ENCODE measurements at regions not wholly inside any gene's neighbourhood (a gene's known extent, or its start where the extent isn't known, plus 50 kb on each side); places are given as distances from the start of the nearest gene placed in this dataset.

DNA sequence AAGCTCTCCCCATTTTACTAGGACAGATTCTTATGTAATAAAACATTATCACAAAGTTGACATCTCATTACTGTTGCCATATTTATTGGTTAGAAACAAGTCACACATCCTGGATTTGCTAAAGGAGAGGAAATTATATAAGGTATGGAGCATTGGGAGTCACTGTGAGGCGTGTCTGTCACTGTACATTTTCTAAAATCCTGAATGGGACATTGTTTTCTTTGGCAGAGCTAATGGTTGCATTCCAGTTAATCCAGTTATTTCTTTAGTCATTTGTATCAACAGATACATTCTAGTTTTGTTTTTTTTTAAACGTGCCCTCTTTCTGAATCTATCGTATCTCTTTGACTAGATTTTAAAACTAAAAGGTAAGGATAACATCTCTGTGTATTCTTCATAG, 70.2 kb upstream of the MITF start (continued):
- no peak for TF ChIP-seq ELF4 (CRISPR knock-in tag; IDR thresholded peaks at IDR 0.05; ENCODE audit: low read depth)
- TF ChIP-seq CREM (CRISPR knock-in tag; IDR thresholded peaks at IDR 0.05), result no peak
- TF ChIP-seq, protein P1, sequence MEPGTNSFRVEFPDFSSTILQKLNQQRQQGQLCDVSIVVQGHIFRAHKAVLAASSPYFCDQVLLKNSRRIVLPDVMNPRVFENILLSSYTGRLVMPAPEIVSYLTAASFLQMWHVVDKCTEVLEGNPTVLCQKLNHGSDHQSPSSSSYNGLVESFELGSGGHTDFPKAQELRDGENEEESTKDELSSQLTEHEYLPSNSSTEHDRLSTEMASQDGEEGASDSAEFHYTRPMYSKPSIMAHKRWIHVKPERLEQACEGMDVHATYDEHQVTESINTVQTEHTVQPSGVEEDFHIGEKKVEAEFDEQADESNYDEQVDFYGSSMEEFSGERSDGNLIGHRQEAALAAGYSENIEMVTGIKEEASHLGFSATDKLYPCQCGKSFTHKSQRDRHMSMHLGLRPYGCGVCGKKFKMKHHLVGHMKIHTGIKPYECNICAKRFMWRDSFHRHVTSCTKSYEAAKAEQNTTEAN (CRISPR knock-in tag; IDR thresholded peaks at IDR 0.05), result no peak

DNA sequence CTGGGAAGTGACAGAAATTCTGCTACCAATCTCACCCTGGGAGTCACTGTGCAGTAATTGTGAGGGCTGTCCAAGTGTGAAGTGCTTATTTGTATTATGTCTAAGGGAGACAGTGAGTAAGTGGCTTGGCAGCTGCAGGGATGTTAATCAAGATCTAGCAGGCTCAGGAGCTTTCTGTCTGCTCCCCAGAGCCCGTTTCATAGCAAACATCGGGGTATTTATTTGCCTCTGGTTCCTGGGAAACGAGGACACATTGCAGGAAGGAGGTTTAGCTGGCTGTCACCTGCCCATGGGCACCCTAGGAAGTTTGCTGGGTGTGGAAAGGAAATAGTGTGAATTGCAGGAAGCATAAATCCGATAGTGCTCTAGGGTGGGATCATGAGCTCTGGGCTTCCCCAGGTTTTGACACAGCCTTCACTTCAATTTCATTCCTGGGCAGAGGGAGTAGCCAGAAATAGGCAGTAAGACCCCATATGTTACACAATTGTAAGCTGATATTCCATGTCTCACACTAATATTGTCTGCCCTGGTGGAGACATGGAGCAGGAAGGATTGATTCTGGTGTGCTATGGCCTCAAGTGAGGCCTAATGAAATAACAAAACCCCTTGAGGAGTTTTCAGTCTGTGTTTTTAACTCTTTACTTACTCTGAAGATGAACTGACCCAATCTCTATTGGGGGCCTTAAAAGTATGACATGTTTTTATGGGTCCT, 74.1 kb upstream of the MITF start:
- ChIA-PET CTCF (interaction anchor here (1.0 to 1.3 kb wide), 3 partner anchors 10 to 214 kb away, joined by 3 to 5 read pairs (median 5); no protein-coding TSS in a partner anchor), POLR2A (no interaction called here)
- TF ChIP-seq GTF2I (CRISPR knock-in tag; conservative IDR thresholded peaks at IDR 0.05) (no peak), PRRX2 (CRISPR knock-in tag; IDR thresholded peaks at IDR 0.05) (no peak), CREM (CRISPR knock-in tag; IDR thresholded peaks at IDR 0.05) (no peak), NR3C1 (CRISPR knock-in tag; conservative IDR thresholded peaks at IDR 0.05; ENCODE audit: low read depth) (no peak), ZNF219 (CRISPR knock-in tag; IDR thresholded peaks at IDR 0.05; ENCODE audit: borderline replicate concordance) (no peak), GRHL2 (CRISPR knock-in tag; IDR thresholded peaks at IDR 0.05; ENCODE audit: insufficient replicate concordance, severe bottlenecking) (no peak), ELF4 (CRISPR knock-in tag; IDR thresholded peaks at IDR 0.05; ENCODE audit: low read depth) (no peak), EMX1 (CRISPR knock-in tag; IDR thresholded peaks at IDR 0.05) (no peak)
- TF ChIP-seq, protein P2, sequence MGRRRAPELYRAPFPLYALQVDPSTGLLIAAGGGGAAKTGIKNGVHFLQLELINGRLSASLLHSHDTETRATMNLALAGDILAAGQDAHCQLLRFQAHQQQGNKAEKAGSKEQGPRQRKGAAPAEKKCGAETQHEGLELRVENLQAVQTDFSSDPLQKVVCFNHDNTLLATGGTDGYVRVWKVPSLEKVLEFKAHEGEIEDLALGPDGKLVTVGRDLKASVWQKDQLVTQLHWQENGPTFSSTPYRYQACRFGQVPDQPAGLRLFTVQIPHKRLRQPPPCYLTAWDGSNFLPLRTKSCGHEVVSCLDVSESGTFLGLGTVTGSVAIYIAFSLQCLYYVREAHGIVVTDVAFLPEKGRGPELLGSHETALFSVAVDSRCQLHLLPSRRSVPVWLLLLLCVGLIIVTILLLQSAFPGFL (CRISPR knock-in tag; IDR thresholded peaks at IDR 0.05; ENCODE audit: borderline replicate concordance), result no peak
- TF ChIP-seq, protein P3, sequence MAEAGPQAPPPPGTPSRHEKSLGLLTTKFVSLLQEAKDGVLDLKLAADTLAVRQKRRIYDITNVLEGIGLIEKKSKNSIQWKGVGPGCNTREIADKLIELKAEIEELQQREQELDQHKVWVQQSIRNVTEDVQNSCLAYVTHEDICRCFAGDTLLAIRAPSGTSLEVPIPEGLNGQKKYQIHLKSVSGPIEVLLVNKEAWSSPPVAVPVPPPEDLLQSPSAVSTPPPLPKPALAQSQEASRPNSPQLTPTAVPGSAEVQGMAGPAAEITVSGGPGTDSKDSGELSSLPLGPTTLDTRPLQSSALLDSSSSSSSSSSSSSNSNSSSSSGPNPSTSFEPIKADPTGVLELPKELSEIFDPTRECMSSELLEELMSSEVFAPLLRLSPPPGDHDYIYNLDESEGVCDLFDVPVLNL (CRISPR knock-in tag; IDR thresholded peaks at IDR 0.05; ENCODE audit: borderline replicate concordance, low read depth), result no peak
- TF ChIP-seq, protein P4, sequence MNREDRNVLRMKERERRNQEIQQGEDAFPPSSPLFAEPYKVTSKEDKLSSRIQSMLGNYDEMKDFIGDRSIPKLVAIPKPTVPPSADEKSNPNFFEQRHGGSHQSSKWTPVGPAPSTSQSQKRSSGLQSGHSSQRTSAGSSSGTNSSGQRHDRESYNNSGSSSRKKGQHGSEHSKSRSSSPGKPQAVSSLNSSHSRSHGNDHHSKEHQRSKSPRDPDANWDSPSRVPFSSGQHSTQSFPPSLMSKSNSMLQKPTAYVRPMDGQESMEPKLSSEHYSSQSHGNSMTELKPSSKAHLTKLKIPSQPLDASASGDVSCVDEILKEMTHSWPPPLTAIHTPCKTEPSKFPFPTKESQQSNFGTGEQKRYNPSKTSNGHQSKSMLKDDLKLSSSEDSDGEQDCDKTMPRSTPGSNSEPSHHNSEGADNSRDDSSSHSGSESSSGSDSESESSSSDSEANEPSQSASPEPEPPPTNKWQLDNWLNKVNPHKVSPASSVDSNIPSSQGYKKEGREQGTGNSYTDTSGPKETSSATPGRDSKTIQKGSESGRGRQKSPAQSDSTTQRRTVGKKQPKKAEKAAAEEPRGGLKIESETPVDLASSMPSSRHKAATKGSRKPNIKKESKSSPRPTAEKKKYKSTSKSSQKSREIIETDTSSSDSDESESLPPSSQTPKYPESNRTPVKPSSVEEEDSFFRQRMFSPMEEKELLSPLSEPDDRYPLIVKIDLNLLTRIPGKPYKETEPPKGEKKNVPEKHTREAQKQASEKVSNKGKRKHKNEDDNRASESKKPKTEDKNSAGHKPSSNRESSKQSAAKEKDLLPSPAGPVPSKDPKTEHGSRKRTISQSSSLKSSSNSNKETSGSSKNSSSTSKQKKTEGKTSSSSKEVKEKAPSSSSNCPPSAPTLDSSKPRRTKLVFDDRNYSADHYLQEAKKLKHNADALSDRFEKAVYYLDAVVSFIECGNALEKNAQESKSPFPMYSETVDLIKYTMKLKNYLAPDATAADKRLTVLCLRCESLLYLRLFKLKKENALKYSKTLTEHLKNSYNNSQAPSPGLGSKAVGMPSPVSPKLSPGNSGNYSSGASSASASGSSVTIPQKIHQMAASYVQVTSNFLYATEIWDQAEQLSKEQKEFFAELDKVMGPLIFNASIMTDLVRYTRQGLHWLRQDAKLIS (CRISPR knock-in tag; IDR thresholded peaks at IDR 0.05; ENCODE audit: borderline replicate concordance), result no peak
- TF ChIP-seq, protein P5, sequence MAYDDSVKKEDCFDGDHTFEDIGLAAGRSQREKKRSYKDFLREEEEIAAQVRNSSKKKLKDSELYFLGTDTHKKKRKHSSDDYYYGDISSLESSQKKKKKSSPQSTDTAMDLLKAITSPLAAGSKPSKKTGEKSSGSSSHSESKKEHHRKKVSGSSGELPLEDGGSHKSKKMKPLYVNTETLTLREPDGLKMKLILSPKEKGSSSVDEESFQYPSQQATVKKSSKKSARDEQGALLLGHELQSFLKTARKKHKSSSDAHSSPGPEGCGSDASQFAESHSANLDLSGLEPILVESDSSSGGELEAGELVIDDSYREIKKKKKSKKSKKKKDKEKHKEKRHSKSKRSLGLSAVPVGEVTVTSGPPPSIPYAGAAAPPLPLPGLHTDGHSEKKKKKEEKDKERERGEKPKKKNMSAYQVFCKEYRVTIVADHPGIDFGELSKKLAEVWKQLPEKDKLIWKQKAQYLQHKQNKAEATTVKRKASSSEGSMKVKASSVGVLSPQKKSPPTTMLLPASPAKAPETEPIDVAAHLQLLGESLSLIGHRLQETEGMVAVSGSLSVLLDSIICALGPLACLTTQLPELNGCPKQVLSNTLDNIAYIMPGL (CRISPR knock-in tag; IDR thresholded peaks at IDR 0.05), result no peak
- TF ChIP-seq, protein P6, sequence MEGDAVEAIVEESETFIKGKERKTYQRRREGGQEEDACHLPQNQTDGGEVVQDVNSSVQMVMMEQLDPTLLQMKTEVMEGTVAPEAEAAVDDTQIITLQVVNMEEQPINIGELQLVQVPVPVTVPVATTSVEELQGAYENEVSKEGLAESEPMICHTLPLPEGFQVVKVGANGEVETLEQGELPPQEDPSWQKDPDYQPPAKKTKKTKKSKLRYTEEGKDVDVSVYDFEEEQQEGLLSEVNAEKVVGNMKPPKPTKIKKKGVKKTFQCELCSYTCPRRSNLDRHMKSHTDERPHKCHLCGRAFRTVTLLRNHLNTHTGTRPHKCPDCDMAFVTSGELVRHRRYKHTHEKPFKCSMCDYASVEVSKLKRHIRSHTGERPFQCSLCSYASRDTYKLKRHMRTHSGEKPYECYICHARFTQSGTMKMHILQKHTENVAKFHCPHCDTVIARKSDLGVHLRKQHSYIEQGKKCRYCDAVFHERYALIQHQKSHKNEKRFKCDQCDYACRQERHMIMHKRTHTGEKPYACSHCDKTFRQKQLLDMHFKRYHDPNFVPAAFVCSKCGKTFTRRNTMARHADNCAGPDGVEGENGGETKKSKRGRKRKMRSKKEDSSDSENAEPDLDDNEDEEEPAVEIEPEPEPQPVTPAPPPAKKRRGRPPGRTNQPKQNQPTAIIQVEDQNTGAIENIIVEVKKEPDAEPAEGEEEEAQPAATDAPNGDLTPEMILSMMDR (IDR thresholded peaks at IDR 0.05), result no peak
- Mint-ChIP-seq H3K27ac (no peak overlapping the region), H3K4me3 (no peak overlapping the region), H3K36me3 (peaks cover 3% of the 10 kb centered on the region; the same call in 1 of the 2 replicates), H3K27me3 (ENCODE audit: low read depth) (no peaks in the 10 kb centered on the region), H3K9me3 (peaks cover 2% of the 10 kb centered on the region), H3K4me1 (no peaks in the 10 kb centered on the region)
- ATAC-seq, result no peak
- no peak for DNase-seq (ENCODE audit: low spot score)

Measured in WTC11 (cell line).